DMS153 treated with DMSO at 0.1 percent for 48 hours (cell line): ENCODE measurements at regions not wholly inside any gene's neighbourhood (a gene's known extent, or its start where the extent isn't known, plus 50 kb on each side); places are given as distances from the start of the nearest gene placed in this dataset.
"Not testable (repeated sequence)": the region's sequence is repeated elsewhere in the genome, so short reads cannot be mapped to it uniquely, and the experiment has no call there.

Source experiments
- DNase-seq: peaks from one replicate; lab custom pipeline; 2025; ENCODE audit not compliant: unreplicated experiment; lab: John Stamatoyannopoulos, UW

DNA sequence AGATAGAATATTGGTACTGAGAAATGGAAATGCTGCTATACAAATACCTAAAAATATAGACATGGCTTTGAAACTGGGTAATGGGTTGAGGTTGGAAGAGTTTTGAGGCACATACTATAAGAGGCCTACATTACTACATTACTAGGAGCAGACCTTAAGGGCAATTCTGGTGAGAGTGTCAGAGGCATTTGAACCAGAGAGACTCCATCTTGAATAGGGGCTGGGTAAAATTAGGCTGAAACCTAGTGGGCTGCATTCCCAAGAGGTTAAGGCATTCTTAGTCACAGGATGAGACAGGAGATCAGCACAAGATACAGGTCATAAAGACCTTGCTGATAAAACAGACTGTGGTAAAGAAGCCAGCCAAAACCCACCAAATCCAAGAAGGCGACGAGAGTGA lies 104.6 kb upstream of the ADRA1B start:
- DNase-seq, result no peak

- DNase-seq, result not testable (repeated sequence)
Observed at GRCh38 chr5:159812759-159813158, 103.5 kb upstream of the ADRA1B start.

- no peak for DNase-seq
Observed at GRCh38 chr5:159814222-159814621, 102.1 kb upstream of the ADRA1B start.

DNA sequence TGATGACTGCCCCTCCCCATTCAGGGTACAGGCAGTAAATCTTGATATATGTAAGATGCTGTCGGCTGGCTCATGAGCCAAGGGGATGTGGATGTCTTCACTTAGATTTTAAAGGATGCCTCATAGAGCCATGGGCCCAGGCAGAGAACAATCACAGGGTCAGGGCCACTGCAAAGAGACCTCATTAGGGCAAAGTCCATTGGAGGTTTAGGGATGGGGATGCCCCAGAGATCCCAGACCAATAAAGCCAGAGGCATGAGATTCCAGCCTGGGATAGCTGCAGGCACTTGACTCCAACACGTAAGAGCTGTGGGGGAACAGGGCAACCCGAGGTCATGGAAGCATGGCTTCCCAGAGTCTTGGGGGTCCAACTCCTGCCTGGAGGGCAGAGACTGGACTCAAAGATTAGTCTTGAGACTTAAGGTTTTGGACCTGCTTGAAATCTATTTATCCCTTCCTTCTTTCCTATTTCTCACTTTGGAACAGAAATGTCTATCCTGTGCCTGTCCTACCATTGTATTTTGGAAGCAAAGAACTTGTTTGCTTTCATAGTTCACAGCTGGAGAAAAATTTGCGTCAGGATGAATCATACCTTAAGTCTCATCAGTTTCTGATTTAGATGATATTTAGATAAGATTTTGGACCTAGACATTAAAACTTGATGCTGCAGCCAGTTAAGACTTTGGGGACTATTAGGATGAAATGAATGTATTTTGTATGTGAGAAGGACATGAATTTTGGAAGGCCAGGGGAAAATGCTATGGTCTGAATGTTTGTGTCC lies 101.3 kb upstream of the ADRA1B start:
- no peak for DNase-seq

DNA sequence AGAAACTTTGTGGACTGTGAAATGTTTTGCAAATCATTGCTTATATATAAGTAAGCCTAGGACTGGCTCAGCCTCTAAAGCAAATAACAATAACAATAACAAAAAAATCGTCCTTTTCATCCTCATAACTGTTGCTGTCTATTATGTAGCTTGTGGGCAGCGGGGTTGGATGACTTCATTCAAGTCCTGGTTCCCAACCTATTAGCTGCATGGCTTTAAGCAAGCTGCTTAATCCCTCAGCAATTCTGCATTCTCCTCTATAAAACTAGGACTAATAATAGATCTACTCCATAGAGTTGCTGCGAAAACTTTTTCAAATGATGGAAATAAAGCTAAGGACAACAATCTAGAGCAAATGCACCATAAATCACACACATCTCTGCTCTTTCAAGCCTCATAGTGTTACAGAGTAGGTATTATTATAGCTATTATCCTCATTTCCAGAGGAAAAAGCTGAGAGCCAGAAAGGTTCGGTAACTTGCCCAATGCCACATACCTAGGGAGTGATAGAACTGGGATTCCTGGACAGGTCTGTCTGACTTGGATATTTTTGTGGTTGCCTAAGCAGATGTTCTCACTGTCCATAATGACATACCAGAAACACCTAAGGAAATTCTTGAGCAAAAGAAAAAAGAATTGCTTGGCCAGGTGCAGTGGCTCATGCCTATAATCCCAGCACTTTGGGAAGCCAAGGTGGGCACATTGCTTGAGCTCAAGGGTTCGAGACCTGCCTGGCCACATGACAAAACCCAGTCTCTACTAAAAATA lies 98.8 kb upstream of the ADRA1B start:
- DNase-seq, result no peak

DNA sequence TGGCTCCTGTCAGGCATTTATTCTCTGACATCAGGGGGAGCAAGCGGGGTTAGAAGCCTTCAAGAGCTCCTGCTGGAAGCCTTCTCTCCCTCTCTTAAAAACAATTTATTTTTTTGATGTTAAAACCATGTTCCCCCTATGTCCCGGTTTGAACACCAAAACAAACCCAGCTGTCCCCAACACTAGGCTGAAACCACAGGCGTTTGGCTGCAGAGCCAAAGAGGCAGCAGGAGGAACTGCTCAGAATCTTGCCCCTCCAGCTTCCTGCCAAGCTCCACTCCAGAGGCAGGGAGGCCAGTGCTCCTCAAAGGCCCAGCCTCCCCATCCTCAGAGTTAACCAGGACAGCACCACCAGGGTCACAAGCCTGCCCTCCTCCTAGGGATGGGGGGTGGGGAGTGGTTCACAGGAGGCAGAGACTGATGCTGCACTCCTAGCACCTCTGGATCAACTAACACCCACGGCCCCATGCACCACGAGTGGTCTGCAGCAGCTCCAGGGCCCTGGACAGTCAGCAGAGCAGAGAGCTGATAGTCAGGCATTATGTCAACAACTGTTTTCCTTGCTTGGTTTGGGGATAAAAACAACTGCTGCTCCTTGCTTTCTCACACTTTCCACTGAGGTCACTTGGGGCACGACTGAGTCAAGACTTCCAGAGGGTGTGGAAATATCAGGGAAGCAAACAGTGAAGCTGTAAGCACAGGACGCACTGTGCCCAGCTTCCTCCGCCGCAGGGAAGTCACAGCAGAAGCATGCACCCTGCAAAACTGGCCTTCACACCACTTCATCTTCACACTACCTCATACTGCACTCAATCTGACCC lies 96.5 kb upstream of the ADRA1B start:
- DNase-seq, result no peak

- no peak for DNase-seq
Observed at GRCh38 chr5:159820692-159821091, 95.6 kb upstream of the ADRA1B start.

GRCh38 chr5:159821461-159821940 lies 94.8 kb upstream of the ADRA1B start:
- DNase-seq, result no peak

- no peak for DNase-seq
Observed at GRCh38 chr5:159824188-159825161, 91.8 kb upstream of the ADRA1B start.

GRCh38 chr5:159825551-159826051 lies 90.7 kb upstream of the ADRA1B start:
- no peak for DNase-seq

DNA sequence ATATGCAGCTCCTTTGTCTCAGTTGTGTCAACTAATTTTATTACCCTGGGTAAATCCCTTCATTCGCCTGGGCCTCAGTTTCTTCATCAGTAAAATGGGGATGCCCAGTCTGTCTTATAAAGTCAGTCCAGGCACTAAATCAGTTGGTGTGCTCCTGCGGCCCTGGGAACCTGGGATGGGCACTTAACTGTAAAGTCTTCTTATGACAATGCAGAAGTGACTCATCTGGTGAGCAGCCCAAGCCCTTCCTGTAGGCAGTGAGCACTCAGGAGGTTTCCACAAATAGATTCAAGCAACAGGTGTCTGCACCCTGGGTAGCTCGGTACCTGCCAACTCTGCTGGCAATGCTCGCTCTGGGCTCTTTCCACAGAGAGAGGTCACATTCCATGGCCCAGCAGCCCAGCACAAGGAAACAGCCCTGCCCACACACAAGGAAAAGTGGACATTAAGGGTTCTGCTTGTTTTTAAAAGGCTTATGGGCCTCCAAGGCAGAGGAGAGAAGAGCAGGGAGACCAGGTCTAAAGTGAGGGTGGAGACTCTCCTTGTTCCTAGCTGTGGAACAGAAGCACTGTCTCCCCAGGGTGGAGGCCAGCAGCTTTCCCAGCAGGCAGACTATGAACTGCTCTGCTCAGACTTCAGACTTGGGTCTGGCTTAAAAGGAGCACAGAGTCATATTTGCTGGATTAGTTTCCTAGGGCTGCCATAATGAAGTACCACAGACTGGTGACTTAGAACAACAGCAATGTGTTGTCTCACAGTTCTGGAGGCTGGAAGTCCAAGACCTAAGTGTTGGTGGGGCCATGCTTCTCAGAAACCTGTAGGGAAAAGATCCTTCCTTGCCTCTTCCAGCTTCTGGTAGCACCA lies 89.7 kb upstream of the ADRA1B start:
- DNase-seq, result no peak

DNA sequence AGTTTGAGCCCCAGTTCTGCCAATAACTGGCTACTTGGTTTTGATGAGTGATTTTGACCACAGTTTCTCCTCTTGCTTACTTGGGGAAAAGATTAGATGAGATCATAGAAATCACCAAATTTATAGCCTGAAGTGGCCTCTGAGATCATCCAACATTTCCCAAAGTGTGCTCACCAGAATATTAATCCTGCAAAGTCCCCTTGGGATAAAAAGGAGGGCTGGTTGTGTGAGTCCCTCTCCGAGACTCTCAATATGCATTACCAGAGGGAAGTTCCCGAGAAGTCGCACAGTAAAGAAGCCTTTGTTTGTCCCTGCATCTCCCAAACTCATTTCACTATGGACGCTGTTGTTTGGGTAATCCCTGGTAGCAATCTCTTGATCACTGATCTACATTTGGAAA lies 88.4 kb upstream of the ADRA1B start:
- DNase-seq, result no peak

DNA sequence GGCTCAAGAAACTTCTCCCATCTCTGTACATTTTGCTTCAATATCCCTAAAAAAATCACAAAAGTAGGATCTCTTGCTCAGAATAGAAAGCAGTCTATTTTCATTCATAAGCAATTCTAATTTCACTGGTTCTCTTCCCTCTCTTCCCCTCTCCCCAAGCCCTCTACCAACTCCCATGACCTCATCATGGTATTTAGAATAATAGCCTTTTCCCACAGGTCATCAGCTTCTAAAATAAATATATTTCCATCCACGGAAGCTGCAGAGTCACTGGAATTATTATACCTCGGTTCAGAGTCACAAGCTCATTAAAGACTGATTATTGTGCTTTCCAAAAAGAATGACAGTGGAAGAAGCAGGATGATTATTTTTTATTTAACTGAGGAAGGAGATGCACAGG lies 84.2 kb upstream of the ADRA1B start:
- no peak for DNase-seq

GRCh38 chr5:159833088-159833487 lies 83.2 kb upstream of the ADRA1B start:
- no peak for DNase-seq

- no peak for DNase-seq
Observed at GRCh38 chr5:159833846-159834245, 82.4 kb upstream of the ADRA1B start.

GRCh38 chr5:159835548-159835947 lies 80.7 kb upstream of the ADRA1B start:
- DNase-seq, result no peak

DNA sequence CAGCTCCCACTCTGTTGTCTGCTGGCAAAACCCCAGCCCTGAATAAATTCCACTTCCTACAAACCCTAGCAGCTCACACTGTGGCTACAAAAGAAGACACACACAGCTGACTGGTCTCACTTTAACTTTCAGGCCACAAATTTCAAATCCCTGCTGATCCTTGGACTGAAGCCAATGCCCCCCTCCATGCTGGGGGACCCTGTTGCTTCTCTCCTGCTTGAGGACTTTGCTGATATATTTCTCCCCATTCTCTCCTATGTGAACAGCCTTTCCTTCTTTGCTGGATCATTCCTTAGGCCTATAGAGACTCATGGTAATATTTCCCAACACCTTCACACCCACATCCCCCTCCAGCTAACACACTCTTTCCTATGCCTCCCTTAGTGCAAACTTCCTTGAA lies 79.6 kb upstream of the ADRA1B start:
- DNase-seq, result no peak

DNA sequence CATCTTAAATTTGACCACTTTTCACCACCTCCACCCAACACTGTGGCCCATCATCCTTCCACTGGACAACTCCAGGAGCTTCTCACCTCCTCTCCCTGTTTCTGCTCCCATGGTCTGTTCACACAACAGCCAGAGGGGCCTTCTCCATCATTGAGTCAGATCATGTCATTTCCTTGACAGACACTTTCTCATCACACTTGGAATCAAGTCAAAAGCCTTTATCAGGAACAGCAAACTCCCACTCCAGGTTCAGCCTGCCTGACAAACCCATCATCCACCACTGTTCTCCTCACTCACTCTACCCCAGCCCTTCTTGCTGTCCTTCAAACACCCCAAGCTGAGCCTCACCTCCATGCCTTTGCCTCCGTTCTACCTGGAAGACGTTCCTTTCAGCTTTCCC lies 78.4 kb upstream of the ADRA1B start:
- DNase-seq, result no peak

DNA sequence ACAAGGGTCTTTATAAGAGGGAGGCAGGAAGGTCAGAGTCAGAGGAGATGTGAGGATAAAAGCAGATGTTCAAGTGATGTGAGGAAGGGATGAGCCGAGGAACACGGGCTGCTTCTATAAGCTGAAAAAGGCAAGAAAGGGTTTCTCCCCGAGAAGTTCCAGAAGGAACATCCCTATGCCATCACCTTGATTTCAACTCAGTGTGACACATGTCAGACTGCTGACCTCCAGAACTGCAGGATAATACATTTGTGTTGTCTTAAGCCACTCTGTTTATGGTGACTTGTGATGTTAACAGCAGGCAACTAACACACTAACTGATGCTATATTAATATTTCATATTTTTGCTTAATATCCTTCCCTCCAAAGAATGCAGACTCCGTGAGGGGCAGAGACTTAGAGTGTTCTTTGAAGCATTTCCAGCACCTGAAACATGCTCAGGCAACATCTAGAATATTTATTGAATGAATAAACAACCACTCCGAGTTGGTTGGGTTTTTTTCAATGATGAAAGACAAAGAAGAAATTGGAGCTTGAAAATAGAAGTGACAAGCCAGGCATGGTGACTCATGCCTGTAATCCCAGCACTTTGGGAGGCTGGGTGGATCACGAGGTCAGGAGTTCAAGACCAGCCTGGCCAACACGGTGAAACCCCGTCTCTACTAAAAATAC lies 77.6 kb upstream of the ADRA1B start:
- no peak for DNase-seq
